G401.6 (cell line): ENCODE measurements at regions not wholly inside any gene's neighbourhood (a gene's known extent, or its start where the extent isn't known, plus 50 kb on each side); places are given as distances from the start of the nearest gene placed in this dataset.

Experiments
- FAIRE-seq: peaks from 2 replicates; lab custom pipeline; 2012; peaks lifted over from hg19 to GRCh38; lab: Jason Lieb, UNC

DNA sequence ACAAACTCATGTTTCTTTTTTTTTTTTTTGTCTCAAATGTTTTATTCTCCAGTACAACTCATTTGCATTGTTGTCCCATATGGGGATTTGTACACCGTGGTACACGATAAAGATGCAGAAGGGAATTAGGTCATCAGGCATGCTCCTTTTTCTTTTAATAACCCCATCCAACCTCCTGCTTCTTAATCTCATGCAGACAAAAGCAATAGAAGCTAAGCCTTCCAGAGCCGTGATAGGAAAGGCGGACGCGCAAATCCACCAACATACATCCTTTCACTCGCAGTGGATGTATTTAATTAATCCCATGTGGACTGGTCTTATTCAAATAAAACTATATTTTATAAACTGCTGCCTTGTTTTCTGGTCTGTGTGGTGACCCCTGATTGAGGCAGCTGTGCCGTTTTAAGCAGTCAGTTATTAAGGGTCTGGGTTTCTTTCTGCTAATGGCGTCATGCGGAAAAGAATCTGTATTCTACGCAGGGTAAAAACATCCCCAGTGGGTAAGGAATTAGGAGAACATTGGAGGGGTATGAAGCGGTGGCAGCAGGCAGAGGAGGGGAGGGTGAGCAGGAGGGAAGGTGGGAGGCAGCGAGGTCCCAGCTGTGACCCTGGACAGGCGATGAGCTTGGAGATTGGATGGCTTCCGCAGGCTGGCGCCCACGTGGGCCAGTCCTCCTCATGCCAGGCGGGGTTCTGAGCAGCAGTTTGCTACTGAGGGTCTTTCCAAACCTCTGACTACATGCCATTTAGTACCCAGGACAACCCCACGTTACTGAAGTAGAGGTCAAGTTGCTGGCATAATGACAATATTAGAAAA, 172.8 kb downstream of the LINC00237 start:
- no peak for FAIRE-seq

DNA sequence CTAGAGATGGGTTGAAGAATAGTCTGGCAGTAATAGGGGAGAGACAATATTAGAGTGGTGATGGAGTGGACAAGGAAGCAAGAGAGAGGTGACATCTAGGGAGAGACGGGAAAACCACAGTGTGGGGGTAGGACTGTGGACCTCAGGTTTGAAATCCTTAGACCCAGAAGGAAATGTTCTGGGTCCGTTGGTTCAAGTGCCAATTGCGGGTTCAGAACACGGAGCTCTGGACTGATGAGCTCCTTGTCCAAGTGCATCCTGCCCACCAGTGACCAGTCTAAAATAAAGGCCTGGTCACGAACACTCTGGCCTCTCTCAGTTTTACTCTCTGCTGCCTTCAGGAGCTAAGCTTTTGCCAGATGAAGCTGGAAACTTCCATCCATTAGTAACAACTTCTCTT, 174.0 kb downstream of the LINC00237 start:
- FAIRE-seq, result no peak

DNA sequence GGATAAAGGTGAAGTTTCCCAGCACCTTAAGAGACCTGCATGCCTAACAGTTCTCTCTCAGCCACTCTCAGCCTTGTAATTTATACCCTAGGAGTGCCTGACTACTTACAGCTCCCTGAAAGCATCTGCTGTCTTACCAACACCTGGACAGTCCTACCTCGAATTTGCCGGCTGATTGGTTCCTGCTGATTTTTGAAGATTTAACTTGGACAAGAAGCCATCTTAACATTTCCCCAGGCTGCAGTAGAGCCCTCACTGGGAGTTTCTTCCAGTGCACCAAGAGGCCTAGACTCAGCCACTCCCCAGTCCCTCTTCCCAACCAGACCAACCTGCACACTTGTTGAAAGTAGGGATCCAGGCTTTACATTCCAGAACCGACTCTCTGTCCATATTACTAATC, 174.5 kb downstream of the LINC00237 start:
- FAIRE-seq, result no peak

DNA sequence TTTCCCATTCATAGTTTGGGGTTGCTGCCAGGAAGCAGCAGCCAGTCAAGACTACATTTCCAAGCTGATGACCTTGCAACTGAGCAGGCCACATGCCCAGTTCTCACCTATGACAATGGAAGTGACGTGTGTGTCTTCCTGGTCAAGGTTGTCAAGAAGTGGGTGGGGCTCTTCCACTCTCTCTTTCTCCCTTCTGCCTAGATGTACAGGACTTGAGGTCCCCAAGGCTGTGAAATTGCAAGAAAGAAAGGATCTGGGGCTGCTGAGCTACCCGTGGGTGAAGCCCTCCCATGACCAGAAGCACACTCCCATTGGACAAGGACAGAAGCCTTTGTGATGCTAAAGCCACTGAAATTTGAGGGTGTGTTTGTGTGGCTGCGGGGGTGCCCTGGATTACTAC, 175.1 kb downstream of the LINC00237 start:
- no peak for FAIRE-seq

DNA sequence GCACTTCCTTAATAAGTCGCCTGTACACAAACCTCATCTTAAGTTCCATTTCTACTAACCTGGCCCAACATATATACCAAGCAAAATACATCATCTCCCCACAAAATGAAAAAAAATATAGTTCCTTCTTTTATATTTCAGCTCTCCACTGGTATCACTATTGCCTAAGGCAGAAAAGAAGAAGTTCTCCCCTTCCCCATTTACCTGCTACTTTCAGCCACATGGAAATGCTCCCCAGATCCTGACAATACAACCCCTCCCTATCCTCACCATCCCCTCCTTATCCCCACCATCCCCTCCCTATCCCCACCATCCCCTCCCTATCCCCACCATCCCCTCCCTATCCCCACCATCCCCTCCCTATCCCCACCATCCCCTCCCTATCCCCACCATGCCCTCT, 175.7 kb downstream of the LINC00237 start:
- no peak for FAIRE-seq

DNA sequence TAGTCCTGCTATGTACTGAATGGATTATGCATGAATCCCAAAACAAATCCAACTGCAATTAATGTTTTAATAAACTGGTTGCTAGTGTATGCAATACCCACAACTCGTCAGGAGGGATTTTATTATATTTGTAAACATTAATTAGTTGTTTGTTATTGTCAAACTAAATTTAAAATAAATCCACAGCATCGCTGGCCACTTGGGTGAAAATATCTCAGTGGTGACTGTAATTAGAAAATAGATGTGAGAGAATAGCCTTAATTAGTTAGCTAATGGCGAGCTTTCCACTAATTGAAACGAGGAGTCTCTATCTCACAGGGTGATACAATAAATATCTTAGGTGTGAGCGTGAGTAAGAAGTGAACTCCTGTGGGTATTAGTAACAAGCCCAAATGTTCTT, 176.8 kb downstream of the LINC00237 start:
- no peak for FAIRE-seq

DNA sequence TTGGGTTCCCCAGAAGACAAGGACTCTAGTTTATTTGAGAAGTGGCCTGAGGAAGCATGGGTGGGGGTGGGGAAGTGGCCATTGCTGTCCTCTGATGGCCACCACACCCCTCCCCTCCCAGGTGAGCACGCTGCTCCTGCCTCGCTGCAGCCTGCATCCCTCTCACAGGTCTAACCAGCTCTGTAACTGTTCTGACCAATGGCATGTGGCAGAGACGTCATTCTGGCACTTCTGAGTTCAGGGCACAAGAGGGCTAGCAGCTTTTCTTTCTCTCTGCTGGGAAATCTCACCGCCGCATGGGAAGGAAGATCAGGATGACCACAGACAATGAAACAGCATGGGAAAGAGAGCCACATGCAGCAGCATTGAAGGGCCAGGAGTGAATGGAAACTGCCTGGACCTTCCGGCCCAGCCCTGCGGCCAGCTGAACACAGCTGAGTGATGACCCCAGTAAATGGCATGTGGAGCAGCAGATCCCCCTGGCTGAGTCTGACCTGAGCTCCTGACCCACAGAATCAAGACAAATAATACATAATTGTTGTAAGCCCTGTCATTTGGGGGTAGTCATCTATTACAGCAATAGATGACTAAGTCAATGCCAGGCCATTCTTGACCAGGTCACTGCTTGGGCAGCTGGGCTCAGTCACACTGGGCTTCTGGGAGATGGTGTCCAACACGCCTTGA, 179.8 kb downstream of the LINC00237 start:
- FAIRE-seq, result no peak

DNA sequence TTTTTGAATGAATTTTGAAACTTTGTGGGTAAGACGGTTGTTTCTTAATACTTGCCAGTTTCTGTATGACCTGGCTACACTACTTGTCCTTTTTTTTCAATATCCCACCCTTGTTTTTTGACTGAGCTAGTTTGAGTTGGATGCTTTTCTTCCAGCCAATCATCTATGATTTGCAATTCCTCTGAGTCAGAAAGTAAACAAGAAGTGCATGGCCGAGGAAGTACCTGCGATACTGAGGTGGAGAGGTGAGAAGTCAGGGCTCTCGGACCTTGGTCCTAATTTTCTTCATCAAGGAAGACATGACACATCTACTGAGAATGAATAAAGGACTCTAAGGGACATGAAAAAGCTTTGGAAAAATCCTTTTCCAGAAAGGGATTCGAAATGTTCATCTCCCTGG, 185.7 kb downstream of the LINC00237 start:
- no peak for FAIRE-seq

DNA sequence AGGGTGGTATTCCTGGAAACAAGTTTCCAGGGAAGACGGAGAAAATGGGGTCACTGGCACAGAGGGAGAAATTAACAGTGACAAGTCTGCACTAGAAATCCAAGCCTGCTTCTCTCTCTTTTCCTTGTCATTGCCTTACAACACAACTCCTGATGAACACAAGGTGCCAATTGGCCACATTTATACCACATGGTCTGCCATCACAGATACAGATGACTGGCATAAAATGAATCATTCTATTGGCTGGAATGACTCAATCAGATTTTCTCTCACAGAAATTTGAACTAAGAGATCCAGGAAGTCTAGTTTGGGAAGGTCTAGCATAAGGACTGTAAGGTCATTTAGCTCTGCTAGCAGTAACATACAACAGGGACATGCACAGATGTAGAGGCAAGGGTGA, 190.3 kb downstream of the LINC00237 start:
- no peak for FAIRE-seq

DNA sequence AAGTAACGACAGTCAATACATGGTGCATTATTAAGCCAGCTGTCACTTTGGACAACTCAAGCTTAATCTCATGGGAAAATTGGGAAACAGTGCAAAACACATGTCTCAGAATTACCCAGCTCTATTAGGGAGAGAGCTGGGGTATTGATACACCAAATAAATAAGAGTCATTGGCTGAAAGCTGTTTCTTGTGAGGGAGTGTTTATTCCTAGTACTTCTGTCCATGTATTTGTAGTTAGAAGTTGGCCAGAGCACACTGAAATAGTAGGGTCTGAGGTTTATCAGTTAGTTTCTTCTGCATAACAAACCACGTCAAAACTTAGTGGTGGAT, 192.0 kb upstream of the RALGAPA2 start:
- FAIRE-seq, result no peak

DNA sequence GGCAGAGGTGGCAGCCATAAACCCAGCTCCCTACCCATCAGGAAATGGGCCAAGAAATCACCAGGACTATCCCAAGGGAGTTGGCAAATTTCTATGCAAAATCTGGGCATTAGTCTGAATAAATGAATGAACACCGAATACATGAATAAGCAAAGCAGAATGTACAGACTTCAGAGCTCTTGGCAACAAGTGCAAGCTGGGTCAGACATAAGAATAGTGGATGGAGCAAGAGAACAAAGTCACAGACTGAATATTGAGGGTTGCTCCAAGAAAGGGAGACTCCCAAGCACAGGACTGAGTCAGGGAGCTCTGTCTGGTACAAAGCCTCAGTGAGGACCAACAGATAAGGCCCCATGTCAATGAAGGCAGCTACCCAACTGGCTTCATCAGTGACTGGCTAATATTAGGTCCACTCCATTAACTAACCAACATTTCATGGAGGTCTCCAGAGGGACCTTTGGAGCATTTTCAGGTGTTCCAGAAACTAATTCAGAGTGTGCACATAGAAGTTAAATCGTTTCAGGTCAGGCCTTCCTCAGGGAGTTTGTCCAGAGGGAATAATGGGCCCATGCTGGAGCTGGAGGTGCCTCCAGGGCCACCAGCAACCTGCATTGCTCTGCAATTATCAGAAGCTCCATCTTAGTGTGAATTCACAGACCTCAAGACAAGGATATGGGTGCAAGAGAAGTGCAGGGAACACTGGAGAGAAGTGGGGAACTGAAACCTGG, 191.5 kb upstream of the RALGAPA2 start:
- FAIRE-seq, result no peak

DNA sequence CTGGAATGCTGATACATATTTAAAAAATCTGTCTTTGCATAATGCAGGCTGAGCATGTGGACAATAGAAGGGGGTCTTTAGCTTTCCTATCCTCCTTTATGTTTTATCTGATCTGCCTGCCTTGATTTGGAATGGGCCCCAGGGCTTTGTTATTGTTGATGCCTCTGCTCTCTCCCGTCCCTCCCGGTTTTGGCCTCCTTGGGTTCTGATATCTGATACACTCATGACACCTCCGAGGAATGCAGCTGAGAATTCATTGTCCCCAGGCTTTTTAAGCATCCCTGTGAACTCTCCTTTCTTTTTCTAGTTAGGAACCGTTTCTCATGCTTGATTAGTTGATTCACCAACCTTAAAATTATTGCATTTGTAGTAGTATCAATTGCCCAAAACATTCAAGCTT, 185.5 kb upstream of the RALGAPA2 start:
- FAIRE-seq, result no peak

DNA sequence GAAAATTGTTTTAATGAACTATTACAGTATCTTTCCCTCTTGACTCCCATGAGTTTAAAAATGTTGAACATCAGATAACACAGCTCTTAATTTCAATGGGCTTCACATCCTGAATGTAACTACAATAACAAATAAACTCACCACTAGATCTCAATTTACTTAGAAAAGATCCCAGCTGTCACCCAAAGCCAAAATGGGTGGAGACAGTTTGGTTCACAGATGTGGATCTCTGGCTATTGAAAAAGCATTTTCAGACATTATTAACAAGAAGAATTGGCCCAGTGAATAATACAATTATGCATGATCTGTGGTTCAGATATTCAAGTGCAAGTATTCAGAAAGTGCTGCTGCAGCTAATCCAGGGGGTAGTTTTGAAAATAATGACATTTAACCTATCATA, 184.7 kb upstream of the RALGAPA2 start:
- no peak for FAIRE-seq

DNA sequence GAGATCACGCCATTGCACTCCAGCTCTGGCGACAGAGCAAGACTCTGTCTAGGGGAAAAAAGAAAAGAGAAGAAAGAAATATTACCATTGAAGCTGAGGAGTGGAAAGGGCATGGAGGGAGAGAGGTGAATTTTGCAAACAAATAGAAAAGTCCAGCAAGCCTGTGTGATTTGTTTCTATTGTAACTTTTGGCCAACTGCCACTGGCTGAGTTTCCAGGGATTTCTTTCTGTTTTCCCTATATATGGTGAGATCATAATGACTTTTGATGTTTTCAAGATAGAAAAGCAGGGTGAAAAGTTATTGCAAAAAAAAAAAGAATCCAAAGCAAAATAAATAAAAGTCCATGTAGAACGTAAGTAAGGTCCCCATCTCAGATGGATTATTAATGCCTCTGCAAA, 184.2 kb upstream of the RALGAPA2 start:
- FAIRE-seq, result no peak

DNA sequence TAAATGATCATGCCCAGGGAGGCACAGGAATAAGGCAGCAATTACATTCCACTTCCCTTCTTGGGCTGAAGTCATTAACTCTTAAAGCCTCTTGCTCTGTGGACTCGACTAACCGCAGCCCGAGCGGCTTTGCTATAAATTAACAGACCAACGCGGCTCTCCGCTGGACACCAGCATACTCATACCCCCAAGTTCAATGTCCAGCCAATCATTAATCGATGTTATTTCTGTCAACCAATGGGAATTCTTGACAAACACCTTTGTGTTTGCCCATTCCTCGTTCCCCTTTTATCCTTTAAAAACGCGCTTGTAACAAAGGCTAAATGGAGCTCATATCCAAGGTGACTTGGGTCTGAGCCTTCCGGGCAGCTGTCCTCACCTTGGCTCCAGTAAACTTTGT, 183.1 kb upstream of the RALGAPA2 start:
- no peak for FAIRE-seq

DNA sequence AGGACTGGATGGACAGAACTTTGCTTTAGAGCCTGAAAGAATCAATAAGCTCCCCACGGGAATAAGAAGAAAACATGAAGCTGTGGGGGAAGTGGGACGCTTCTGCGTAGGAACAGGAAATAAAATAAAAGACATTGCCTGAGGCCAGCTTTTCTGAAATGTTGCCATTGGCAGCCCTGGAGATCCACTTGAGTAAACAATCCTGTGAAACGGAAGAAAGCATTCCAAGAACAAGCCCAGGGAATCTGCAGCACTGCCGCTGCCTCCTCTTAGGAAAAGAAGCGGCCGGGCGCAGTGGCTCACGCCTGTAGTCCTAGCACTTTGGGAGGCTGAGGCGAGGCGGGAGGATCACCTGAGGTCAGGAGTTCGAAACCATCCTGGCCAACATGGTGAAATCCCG, 182.3 kb upstream of the RALGAPA2 start:
- no peak for FAIRE-seq

DNA sequence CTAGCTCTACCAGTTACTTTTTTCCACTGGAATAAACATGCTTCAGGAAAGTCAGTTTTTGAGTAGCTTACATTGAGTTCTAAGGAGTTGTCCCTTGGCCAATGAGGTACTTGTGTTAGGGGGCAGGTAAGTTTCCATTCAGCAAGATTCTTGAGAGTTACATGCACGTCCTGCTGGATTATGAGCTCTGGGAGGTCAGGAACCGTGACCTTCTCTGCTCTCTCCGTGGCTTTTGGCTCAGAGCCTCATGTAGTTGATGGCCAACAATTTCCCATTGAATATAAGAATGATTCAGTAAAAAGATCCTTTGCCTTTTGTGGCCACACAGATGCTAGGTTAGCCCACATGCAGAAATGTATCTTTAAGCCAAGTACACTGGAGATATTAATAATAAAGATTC, 181.8 kb upstream of the RALGAPA2 start:
- no peak for FAIRE-seq

DNA sequence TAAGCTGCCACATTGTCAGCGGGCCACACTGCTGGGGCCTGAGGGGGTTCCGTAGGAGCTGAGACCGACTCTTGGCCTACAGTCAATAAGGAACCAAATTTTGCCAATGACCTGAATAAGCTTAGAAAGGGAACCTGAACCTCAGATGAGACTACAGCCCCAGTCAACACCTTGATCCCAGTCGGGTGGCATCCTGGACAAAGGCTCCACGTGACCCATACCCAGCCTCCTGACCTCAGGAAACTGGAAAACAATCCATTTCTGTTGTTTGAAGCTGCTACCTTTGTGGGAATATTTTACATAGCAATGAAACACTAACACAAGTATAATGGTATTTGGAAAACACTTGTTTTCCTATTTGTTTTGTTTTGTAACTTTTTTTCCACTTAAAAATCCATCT, 179.9 kb upstream of the RALGAPA2 start:
- no peak for FAIRE-seq

DNA sequence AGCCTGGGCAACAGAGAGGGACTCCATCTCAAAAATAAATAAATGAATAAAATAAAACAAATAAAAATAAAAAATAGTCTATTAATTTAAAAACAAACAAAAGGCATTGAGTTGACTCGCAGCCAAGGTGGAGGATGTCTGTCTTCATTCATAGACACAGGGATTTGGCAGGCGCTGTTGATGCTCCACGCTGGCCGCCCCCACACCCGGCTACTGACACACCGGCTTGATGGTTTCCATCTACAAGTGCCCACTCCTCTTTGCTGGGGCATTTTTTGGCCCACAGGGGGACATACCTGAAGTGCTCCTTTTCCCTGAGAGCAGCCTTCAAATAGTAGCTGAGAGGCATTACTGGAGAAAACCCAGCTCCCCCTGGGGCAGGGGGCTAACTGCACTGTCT, 178.3 kb upstream of the RALGAPA2 start:
- no peak for FAIRE-seq

DNA sequence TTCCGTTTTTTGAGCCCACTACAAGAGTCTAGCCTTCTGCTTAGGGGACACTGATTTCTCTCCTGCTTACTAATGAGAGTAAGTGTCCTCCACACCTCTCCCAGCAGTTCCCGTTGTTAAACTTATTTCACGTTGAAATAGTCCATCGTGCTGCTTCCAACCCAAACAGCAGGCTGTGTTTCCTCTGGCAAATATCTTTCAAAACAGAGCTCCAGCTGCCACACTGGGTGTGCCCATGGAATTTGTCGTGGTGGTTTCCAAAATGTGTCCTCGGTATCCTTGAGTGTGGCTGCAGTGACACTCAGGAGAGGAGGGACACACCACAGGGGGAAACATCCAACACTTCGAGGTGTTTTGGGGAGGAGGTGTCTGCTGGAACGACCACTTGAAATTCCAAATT, 176.5 kb upstream of the RALGAPA2 start:
- FAIRE-seq, result no peak

DNA sequence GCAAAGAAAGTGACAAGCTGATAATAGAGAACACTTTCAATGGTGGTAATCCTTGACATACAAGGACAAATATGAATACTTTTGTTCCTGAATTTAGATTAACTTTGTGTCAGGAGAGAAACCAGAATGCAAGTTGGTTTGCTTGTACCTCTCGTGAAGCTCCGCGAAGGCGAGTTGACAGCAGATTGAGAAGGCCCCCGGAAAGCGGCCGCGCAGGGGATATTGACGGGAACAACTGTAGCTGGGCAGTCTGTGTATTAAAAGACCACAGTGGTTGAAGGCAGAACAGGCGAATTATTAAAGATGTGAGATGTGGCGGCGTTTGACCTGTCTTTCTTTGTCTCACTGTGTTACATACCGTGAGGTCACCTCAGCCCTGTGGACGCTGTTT, 175.8 kb upstream of the RALGAPA2 start:
- no peak for FAIRE-seq

DNA sequence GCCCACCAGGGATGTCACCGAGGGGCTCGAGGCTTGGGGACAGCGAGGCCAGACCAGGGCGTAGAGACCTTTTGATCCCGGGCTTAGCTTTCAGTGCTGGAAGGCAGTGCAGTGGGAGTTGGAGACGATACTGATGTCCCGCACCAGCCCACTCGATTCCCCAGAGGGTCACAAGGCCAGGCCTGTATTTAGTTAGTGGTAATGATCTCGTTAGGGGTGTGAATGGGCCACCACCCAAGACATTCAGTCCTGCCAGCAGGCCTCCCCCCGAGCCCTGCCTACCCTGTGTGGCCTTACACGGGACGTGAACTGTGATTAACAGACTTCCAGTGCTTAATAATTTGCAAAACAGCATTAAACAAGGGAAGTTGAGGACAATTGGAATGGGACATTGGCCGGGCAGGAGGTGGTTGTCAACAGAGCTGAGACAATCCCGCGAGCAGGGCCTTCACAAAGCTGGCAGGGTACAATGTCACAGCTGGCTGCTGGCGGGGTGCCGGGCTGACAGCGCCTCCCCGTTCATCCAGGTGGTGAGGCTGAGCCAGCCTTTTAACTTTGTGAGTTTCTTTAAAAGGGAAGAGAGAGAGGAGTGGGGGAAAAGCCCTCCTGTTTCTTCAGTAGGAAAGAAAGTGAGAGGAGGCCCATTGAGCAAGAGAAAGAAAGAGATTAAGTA, 175.3 kb upstream of the RALGAPA2 start:
- no peak for FAIRE-seq

DNA sequence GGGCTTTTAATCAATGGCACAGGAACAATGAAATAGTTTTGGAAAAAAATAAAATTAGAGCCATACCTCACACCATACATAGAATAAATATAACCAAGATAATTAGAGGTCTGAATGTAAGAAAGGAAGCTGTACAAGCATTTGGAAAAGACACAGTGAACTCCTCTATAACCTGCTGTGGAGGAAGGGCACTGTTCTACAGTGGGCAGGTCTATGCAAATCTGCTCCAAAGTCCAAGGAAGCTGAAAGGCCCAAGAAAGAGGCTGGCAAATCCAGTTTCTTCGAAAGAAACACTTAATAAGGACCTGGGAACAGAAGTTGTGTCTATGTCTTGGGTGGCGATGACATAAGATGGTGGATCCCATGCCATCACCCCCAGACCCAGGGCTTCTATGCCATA, 169.4 kb upstream of the RALGAPA2 start:
- no peak for FAIRE-seq
